Suprapubic skin (tissue), 4 donors: ENCODE measurements at regions not wholly inside any gene's neighbourhood (a gene's known extent, or its start where the extent isn't known, plus 50 kb on each side); places are given as distances from the start of the nearest gene placed in this dataset.

Source experiments
- CTCF ChIP-seq, 2 donors: fragments of 200-600 bp in 1 of 2; fragments of 450-650 bp in 1 of 2; sonication (generic) in 1 of 2; IDR thresholded peaks; one replicate each; pipeline ENCODE4 v1.5.1; 2016 to 2019; ENCODE audit warnings: antibody characterized with exemption in 2 of 2, mild to moderate bottlenecking in 1 of 2, moderate library complexity in 1 of 2
- EP300 ChIP-seq: sonication (generic); formaldehyde crosslinking; IDR thresholded peaks from one replicate; pipeline ENCODE4 v1.6.1; 2017; ENCODE audit warnings: antibody characterized with exemption
- POLR2A ChIP-seq, 2 donors: fragments of 450-650 bp; IDR thresholded peaks; one replicate each; pipeline ENCODE4 v1.6.1; 2017; ENCODE audit warnings: antibody characterized with exemption in 2 of 2, mild to moderate bottlenecking in 2 of 2, moderate library complexity in 2 of 2
- POLR2AphosphoS5 ChIP-seq, 3 donors: sonication (generic); formaldehyde crosslinking; IDR thresholded peaks; one replicate each; pipeline ENCODE4 v1.6.1; 2017; ENCODE audit warnings: antibody characterized with exemption in 3 of 3

- TF ChIP-seq CTCF (IDR thresholded peaks at IDR 0.05) (no peak), POLR2AphosphoS5 (IDR thresholded peaks at IDR 0.05) (no peak), POLR2A (IDR thresholded peaks at IDR 0.05) (no peak), EP300 (no peak)
Observed at GRCh38 chr3:31235062-31235700, 297.5 kb upstream of the STT3B start.
